Karpas-422 (cell line): ENCODE measurements at regions not wholly inside any gene's neighbourhood (a gene's known extent, or its start where the extent isn't known, plus 50 kb on each side); places are given as distances from the start of the nearest gene placed in this dataset.

Source experiments
- DNase-seq: peaks from one replicate; pipeline ENCODE4 v3.0.0-alpha.2; 2015
- H2AFZ ChIP-seq: fragments of 200-600 bp; sonication (generic); 2 replicates; pipeline ENCODE4 v1.6.1; 2014; ENCODE audit warnings: antibody characterized with exemption, low read length, mixed read lengths
- H3K27ac ChIP-seq: fragments of 200-600 bp; sonication (generic); 2 replicates; pipeline ENCODE4 v1.5.1; 2014; ENCODE audit warnings: mild to moderate bottlenecking, low read length, moderate library complexity
- H3K27me3 ChIP-seq: fragments of 200-600 bp; sonication (generic); 2 replicates; pipeline ENCODE4 v1.6.1; 2014; ENCODE audit warnings: low read length, mixed read lengths
- H3K36me3 ChIP-seq: fragments of 200-600 bp; sonication (generic); 2 replicates; pipeline ENCODE4 v1.6.1; 2014; ENCODE audit warnings: low read length, mixed read lengths; ENCODE audit not compliant: insufficient read depth
- H3K4me1 ChIP-seq: fragments of 200-600 bp; sonication (generic); 2 replicates; pipeline ENCODE4 v1.6.1; 2014; ENCODE audit warnings: mild to moderate bottlenecking, low read length, mixed read lengths
- H3K4me2 ChIP-seq: fragments of 200-600 bp; sonication (generic); 2 replicates; pipeline ENCODE4 v1.6.1; 2014; ENCODE audit warnings: low read length, low read depth, mild to moderate bottlenecking; ENCODE audit not compliant: poor library complexity, severe bottlenecking
- H3K4me3 ChIP-seq: fragments of 200-600 bp; sonication (generic); 2 replicates; pipeline ENCODE4 v1.5.1; 2014; ENCODE audit warnings: mild to moderate bottlenecking, antibody characterized with exemption, low read length, mixed read lengths
- H3K79me2 ChIP-seq: fragments of 200-600 bp; sonication (generic); 2 replicates; pipeline ENCODE4 v1.6.1; 2014; ENCODE audit warnings: mild to moderate bottlenecking, low read length, mixed read lengths
- H3K9ac ChIP-seq: fragments of 200-600 bp; sonication (generic); 2 replicates; pipeline ENCODE4 v1.6.0; 2014; ENCODE audit warnings: low read length
- H3K9me2 ChIP-seq: fragments of 200-600 bp; sonication (generic), shearing (Covaris generic); replicated peaks from 2 replicates; pipeline ENCODE4 v1.6.0; 2014; ENCODE audit warnings: mild to moderate bottlenecking, low read length, moderate library complexity; ENCODE audit not compliant: insufficient read depth
- H3K9me3 ChIP-seq: fragments of 300-700, 200-600 bp; sonication (generic); 2 replicates; pipeline ENCODE4 v1.6.1; 2014; ENCODE audit warnings: low read length, mixed read lengths
- H4K20me1 ChIP-seq: fragments of 200-600 bp; sonication (generic); 2 replicates; pipeline ENCODE4 v1.6.1; 2014; ENCODE audit warnings: mild to moderate bottlenecking, antibody characterized with exemption, low read length, low read depth; ENCODE audit not compliant: insufficient read depth

DNA sequence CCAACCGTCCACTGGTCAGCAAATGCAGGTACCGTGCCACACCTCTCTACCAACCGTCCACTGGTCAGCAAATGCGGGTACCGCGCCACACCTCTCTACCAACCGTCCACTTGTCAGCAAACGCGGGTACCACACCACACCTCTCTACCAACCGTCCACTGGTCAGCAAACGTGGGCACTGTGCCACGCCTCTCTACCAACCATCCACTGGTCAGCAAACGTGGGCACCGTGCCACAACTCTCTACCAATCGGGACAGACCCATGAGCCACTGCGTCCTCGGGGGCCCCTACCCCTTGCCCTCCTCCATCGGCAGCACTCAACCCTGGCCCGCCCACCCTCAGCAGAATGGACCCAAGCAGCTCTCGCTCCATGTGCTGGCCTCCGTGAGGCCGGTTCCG, 226.4 kb upstream of the SALL3 start:
- Histone ChIP-seq H3K27me3 (no peaks in the 10 kb centered on the region), H3K9me3 (no peaks in the 10 kb centered on the region), H3K4me3 (no peak overlapping the region), H3K79me2 (no peaks in the 10 kb centered on the region), H3K9ac (no peak overlapping the region), H3K36me3 (no peaks in the 10 kb centered on the region), H3K4me1 (no peaks in the 10 kb centered on the region), H3K9me2 (no peaks in the 10 kb centered on the region), H4K20me1 (no peaks in the 10 kb centered on the region), H2AFZ (no peak overlapping the region), H3K4me2 (no peak overlapping the region), H3K27ac (no peak overlapping the region)
- DNase-seq = no peak

DNA sequence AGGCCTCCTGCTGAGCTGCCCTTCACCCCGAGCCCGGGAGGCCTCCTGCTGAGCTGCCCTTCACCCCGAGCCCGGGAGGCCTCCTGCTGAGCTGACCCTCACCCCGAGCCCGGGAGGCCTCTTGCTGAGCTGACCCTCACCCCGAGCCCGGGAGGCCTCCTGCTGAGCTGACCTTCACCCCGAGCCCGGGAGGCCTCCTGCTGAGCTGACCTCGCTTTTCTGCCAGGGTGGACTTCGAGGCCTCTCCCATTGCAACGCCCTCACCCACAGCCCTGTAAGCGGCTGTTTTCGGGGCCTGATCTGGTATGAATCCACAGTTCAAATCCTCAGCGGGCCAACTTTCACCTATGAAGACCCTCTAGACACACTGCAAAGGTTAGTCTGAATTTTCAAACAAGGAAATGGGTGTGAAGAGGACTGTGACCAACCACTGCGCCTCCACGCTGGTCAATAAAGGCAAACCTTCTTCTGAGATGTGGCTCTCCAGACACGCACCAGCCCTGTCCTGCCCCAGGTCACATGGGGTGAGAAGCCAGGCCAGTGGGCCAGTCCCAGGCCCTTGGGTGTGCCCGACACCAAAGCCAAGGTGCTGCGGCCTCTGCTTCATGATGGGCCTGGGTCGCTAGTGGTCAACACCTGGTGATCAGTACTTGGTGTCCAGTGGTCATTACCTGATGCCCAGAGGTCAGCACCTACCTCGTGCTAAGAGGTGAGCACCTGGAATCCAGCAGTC, 225.1 kb upstream of the SALL3 start:
- H3K4me1 ChIP-seq = no peaks in the 10 kb centered on the region
- DNase-seq = no peak
- H4K20me1 ChIP-seq = no peaks in the 10 kb centered on the region
- H2AFZ ChIP-seq = no peak overlapping the region
- no peaks in the 10 kb centered on the region for H3K36me3 ChIP-seq
- H3K9me3 ChIP-seq = no peaks in the 10 kb centered on the region
- no peaks in the 10 kb centered on the region for H3K9me2 ChIP-seq
- H3K79me2 ChIP-seq = no peaks in the 10 kb centered on the region
- no peak overlapping the region for H3K4me2 ChIP-seq
- H3K27ac ChIP-seq = no peak overlapping the region
- no peak overlapping the region for H3K4me3 ChIP-seq
- H3K27me3 ChIP-seq = no peaks in the 10 kb centered on the region
- H3K9ac ChIP-seq = no peak overlapping the region

DNA sequence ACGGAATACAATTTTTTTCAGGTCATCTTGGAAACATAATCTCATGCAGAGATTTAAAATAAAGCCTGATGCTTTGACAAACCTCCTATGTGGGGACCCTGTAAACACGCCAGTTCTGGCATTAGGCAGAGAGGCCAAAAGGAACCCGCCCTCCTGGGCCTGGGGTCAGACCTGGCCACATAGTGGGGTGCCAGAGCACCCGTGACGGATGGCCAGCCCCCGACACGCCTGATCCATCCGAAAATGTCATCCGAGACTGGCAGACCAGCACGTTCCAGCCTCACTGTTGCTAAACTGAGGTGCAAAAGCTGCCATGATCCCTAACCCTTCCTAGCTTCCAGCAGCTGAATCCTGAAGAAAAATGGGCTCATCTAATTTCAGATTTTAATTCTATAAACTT, 222.6 kb upstream of the SALL3 start:
- Histone ChIP-seq H3K4me2 (no peak overlapping the region), H3K9me2 (no peaks in the 10 kb centered on the region), H3K27me3 (no peaks in the 10 kb centered on the region), H3K36me3 (no peaks in the 10 kb centered on the region), H2AFZ (no peak overlapping the region), H3K9ac (no peak overlapping the region), H3K27ac (no peak overlapping the region), H4K20me1 (no peaks in the 10 kb centered on the region), H3K4me1 (no peaks in the 10 kb centered on the region), H3K4me3 (no peak overlapping the region), H3K9me3 (no peaks in the 10 kb centered on the region), H3K79me2 (no peaks in the 10 kb centered on the region)
- no peak for DNase-seq

DNA sequence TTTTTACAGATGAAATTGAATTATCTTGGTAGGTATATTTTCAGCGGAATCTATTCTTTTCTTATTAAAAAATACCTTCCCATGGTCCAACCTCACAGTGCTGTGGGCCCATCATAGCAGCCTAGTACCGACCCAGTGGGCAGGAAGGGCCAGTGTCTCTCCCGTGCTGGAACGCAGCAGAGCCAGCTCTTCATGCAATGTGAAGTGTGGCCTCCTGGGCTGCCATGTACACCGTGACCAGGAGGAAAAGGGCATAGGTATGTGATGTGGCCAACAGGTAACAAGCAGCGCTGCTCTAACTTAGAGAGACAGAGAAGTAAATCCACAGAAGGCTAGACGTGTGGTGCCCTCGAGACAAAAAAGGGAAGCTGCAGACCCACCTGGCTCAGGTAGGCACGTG, 221.1 kb upstream of the SALL3 start:
- Histone ChIP-seq H3K4me2 (no peak overlapping the region), H4K20me1 (no peaks in the 10 kb centered on the region), H3K27me3 (no peaks in the 10 kb centered on the region), H3K9ac (no peak overlapping the region), H3K9me3 (no peaks in the 10 kb centered on the region), H3K36me3 (no peaks in the 10 kb centered on the region), H3K4me1 (no peaks in the 10 kb centered on the region), H3K4me3 (no peak overlapping the region), H3K79me2 (no peaks in the 10 kb centered on the region), H3K9me2 (no peaks in the 10 kb centered on the region), H2AFZ (no peak overlapping the region), H3K27ac (no peak overlapping the region)
- DNase-seq = no peak

DNA sequence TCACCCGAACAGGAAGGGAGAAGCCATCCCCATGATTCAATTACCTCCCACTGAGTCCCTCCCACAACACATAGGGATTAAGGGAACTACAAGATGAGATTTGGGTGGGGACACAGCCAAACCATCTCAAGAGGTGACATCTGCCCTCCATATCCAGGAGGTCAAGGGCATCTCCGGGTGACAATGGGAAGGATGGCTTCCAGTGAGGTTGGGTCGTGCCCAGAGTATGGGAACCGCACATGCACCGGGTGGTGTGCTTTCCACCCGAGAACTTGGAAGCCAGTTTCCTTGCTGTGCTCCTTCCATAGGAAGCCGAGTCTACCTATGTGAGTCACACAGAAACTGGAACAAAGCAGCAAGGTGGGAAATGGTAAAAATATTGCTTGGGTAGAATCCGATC, 216.9 kb upstream of the SALL3 start:
- H4K20me1 ChIP-seq = no peaks in the 10 kb centered on the region
- H3K27me3 ChIP-seq = no peaks in the 10 kb centered on the region
- no peaks in the 10 kb centered on the region for H3K9me2 ChIP-seq
- H3K4me3 ChIP-seq = no peak overlapping the region
- no peak overlapping the region for H3K4me2 ChIP-seq
- no peaks in the 10 kb centered on the region for H3K79me2 ChIP-seq
- H2AFZ ChIP-seq = no peak overlapping the region
- no peak overlapping the region for H3K9ac ChIP-seq
- H3K9me3 ChIP-seq = no peaks in the 10 kb centered on the region
- H3K36me3 ChIP-seq = no peaks in the 10 kb centered on the region
- no peak overlapping the region for H3K27ac ChIP-seq
- no peaks in the 10 kb centered on the region for H3K4me1 ChIP-seq
- DNase-seq = no peak

DNA sequence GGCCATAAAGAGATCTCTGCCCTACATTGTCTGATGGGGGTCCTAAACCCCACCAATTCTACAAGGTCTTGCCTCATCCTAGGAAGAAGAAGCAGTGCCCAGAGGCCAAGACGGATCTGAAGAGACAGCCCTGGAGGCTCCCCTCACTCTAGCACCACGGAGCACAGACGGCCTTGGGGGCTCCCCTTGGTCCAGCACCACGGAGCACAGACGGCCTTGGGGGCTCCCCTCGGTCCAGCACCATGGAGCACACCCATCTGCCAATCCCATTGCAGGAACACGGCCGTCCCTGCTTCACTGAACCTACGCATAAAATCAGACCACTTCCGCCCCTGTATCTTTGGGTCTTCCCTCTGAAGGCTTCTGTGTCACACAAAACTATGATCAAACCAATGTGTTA, 215.1 kb upstream of the SALL3 start:
- Histone ChIP-seq H3K36me3 (no peaks in the 10 kb centered on the region), H3K27me3 (no peaks in the 10 kb centered on the region), H3K27ac (no peak overlapping the region), H3K4me3 (no peak overlapping the region), H3K9me3 (no peaks in the 10 kb centered on the region), H2AFZ (no peak overlapping the region), H3K4me2 (no peak overlapping the region), H3K79me2 (no peaks in the 10 kb centered on the region), H3K9ac (no peak overlapping the region), H4K20me1 (no peaks in the 10 kb centered on the region), H3K4me1 (no peaks in the 10 kb centered on the region), H3K9me2 (no peaks in the 10 kb centered on the region)
- DNase-seq = no peak

DNA sequence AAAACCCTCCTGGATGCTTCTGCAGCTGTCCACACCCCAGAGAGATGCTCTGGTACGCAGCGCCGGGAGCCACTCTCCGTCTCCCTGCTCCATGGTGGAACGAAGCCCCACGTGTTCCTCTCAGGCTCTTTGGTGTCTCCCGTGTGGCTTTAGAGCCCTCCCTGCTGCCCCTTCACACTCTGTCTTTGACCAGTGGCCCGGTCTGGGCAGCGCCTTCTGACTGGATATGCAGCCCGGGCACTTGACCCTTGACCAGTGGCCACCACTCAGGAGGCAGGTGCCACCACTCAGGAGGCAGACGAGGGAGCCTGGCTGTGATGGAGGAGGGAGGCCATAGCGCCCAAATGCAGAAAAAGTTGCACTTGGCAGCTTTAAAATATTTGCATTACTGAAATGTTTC, 214.5 kb upstream of the SALL3 start:
- Histone ChIP-seq H2AFZ (no peak overlapping the region), H3K27ac (no peak overlapping the region), H3K9me3 (no peaks in the 10 kb centered on the region), H3K79me2 (no peaks in the 10 kb centered on the region), H3K9me2 (no peaks in the 10 kb centered on the region), H3K27me3 (no peaks in the 10 kb centered on the region), H3K4me2 (no peak overlapping the region), H4K20me1 (no peaks in the 10 kb centered on the region), H3K9ac (no peak overlapping the region), H3K4me1 (no peaks in the 10 kb centered on the region), H3K4me3 (no peak overlapping the region), H3K36me3 (no peaks in the 10 kb centered on the region)
- DNase-seq = no peak

DNA sequence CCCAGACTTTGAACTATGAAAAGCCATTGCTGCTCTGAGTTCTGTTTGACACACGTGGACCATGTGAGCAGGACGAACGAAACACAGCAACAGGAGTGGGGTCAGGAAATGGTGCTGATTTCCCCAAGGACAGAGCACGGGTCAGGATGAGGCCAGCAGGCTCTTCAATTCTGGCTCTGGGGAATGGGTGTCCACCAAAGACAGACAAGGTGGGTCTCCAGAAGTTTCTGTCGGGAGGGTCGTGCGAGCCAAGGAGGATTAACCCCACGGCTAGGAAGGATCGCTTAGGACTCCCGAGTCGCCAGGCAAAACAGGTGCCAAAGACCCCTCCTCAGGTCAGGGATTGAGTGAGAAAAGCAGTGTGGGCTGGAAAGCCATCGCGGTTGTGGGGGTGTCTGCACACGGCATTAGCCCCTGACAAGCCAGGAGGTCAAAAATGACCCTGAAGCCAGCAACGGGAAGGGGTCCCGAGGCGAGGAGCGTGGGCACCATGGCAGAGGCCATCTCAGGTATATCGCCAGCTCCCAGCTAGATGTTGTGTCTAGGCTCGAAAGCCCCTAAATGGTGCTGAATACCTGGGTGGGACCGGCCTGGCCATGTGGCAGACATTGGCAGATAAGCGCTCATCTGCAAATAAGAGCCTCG, 213.9 kb upstream of the SALL3 start:
- Histone ChIP-seq H3K79me2 (no peaks in the 10 kb centered on the region), H3K4me1 (no peaks in the 10 kb centered on the region), H3K9me3 (no peaks in the 10 kb centered on the region), H3K9me2 (no peaks in the 10 kb centered on the region), H2AFZ (no peak overlapping the region), H4K20me1 (no peaks in the 10 kb centered on the region), H3K27ac (no peak overlapping the region), H3K36me3 (no peaks in the 10 kb centered on the region), H3K4me3 (no peak overlapping the region), H3K27me3 (no peaks in the 10 kb centered on the region), H3K9ac (no peak overlapping the region), H3K4me2 (no peak overlapping the region)
- no peak for DNase-seq
